HG03378 (cell line): ENCODE measurements at regions not wholly inside any gene's neighbourhood (a gene's known extent, or its start where the extent isn't known, plus 50 kb on each side); places are given as distances from the start of the nearest gene placed in this dataset.

Source experiments
- ATAC-seq: cut with Tn5 transposase; IDR thresholded peaks from one replicate; pipeline ENCODE4 v1.9.1; 2021; ENCODE audit warnings: mild to moderate bottlenecking, moderate library complexity; ENCODE audit not compliant: unreplicated experiment

DNA sequence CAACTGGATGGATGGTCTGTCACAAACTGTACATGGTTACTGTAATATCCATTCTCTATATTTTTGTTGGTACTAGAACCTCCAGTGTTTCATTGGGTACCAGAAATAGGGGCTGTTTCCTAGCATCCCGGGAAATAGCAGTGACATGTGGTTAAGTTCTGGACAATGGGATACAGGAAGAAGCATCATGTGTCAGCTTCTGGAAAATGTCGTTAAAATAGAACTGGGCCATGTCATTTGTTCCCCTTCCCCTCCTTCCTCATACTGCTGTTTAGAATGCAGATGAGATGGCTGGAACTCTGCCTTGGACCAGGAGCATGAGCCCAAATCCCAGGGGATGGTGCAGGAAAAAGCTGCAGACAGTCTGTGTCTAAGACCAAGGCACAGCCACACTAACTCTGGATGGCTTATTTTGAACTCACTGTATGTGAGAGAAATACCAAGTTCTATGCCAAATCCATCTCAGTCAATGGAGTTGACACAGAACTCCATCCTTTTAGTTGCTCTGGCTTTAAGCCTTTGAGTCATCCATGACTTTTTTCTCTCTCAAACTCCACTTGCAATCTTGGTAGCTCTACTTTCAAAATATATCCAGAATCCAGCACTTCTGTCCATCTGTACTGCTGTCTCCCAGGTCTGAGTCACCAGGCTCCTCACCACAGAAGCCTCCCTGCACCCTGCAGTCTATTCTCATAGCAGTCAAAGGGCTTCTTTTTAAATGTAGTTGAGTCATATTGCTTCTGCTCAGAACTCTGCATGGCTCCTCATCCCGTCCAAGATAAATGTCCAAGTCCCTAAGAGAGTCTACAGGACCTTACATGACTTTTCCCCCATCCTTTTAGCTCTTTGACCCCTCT lies 184.2 kb downstream of the NSG2 start:
- ATAC-seq, result no peak

DNA sequence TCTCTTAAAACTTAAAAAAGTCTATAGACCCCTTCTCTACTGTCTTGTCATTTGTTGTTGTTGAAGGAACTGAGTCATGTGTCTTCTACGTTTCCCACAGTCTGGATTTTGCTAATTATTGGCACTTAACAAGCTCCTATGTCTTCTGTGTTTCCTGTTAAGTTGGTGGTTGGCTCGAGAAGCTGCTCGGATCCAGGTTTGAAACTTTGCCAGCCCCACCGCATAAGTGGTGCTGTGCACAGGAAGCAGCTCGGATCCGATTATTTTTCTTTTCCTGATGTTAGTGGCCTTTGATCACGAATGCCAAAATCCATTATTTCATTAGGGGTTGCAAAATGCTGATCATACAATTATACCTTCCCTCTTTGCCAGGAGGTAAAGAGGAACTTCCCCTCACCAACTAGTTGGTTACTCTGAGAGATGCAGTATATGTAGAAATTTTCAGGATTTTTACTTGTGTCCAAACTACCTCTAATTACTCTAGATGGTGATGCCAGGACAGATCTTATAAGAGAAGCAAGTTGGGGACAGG lies 186.5 kb downstream of the NSG2 start:
- ATAC-seq, result no peak

- no peak for ATAC-seq
Measured at GRCh38 chr5:174234388-174234787, 188.9 kb downstream of the NSG2 start.

DNA sequence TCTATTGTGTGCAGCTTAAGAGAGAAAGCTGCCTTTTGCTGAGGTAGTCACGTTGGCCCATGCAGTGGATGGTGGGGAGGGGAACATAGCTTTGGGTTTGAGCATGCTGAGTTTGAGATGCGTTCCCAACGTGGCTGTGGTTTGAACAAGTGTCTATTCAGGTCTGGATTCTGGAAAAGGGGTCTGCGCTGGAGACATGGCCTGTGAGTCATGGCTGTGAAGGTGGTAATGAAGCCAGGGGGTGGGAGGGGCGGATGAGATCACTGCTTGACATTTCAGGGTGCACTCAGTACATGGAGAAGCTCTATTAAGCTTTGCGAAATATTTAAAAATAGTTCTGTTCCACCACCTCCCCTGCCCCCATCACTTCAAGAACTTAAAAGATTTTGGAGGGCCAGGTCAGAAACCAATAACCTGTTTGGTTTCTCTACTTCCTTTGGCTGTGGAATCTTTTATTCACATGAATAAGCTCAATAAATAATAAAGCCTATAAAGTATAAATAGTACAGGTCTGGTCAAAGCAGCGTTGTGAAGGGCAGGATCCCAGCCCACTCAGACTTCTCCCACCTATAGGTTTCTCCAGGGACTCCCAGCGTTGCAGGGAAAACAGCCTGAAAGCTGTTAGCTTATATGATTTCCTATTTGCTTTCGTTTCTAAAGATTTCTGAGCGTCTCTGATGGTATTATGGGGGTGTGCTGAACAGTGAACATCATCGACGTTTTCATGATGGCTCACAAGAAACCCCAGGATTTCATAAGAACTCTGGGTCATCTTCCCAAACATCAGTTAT lies 189.9 kb downstream of the NSG2 start:
- no peak for ATAC-seq

DNA sequence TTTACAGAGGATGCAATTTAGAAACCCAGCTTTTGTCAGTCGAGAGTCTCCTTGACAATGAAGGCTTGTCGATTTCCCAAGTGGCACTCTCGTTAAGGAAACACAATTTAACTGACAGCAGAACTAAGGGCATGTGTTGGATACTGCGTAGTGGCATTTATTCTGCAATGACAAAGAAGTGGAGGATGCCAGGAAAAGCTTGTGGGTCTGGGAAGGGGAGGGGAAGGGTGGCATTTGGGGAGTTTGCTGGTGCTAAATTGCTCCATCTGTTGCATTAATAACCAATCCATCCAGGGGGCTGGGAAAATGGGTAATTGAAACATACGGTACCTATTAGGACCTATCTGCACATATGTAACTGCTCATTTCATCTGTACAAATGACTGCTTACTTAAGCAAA lies 190.6 kb downstream of the NSG2 start:
- no peak for ATAC-seq

GRCh38 chr5:174239718-174240117 lies 194.2 kb downstream of the NSG2 start:
- ATAC-seq, result no peak

GRCh38 chr5:174242573-174242972 lies 197.1 kb downstream of the NSG2 start:
- ATAC-seq, result no peak

GRCh38 chr5:174243904-174244303 lies 198.4 kb downstream of the NSG2 start:
- no peak for ATAC-seq

- no peak for ATAC-seq
Measured at GRCh38 chr5:174245516-174246075, 200.1 kb downstream of the NSG2 start.

GRCh38 chr5:174246743-174247142 lies 201.2 kb downstream of the NSG2 start:
- no peak for ATAC-seq

GRCh38 chr5:174247301-174247700 lies 201.8 kb downstream of the NSG2 start:
- no peak for ATAC-seq

DNA sequence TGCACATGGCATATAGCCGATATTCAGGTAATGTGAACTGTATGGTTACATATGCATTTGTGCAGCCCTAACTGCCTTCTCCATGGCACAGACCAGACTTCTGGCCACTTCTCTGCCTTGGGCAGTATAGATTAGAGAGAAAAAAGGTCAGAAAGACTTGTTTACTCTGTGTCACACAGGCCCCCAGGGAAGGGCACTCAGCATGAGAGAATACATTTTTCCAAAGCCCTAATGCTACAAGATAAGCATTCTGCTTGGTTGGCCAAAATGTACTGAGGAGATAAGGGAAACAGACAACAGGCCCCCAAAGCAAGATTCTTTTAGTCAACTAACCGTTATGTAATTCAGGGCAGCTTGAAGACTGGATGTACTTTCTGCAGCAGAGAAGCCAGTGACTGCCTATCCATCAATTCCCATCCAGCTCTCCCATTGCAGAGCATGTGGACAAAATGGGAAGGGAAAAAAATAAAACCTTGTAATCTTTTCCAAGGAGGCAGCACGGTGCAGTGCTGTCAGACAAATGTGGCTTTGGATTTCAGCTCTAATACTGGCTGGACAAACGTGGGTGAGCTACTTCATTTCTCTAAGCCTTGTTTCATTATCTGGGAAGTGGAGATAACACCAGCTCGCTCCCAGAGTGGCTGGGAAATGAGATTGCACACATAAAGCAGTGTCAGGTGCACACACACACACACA lies 205.9 kb downstream of the NSG2 start:
- ATAC-seq, result no peak

- ATAC-seq, result no peak
Measured at GRCh38 chr5:174252121-174252520, 206.6 kb downstream of the NSG2 start.

- no peak for ATAC-seq
Measured at GRCh38 chr5:174259696-174260420, 214.4 kb downstream of the NSG2 start.

DNA sequence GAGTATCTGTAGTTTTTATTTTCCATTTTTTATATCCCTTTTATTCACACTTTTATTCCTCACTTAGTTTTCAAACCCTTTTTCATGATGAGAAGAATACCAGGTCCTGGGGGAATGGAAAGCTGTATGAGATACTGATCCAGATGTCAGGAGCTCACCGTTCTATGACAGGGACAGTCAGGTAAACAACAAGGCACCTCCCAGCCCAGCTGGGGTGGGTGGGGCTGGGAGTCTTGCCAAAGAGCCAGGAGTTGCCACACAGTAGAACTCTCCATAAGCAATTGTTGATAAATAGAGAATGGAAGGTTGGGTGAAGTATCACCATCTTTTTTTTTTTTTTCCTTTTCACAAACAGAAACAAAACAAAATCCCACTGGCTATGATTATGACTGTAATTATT lies 225.8 kb downstream of the NSG2 start:
- ATAC-seq, result no peak

DNA sequence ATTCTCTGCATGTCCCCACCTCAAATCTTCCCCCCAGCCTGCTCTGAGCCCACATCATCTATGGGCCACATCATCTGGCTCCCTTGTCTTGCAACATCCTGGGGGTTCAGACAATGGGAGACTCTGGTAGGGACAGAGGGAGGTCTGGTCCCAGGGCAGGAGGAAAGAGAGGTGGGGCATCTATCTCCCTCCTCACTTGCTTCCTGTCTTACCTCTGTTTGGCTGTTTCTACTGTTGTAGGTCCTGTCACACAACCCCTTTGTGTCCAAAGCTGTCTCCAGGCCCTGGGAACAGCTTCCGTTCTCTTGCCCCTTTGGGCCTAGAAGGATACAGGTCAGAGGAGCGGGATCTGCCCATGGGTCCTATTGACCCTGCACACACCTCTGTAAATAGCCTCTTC lies 227.2 kb downstream of the NSG2 start:
- ATAC-seq, result no peak

- ATAC-seq, result peak; percentile 92
Measured at GRCh38 chr5:174273325-174273724, 227.8 kb downstream of the NSG2 start.

GRCh38 chr5:174275959-174276358 lies 230.5 kb downstream of the NSG2 start:
- no peak for ATAC-seq

- no peak for ATAC-seq
Measured at GRCh38 chr5:174281089-174281760, 235.7 kb downstream of the NSG2 start.

DNA sequence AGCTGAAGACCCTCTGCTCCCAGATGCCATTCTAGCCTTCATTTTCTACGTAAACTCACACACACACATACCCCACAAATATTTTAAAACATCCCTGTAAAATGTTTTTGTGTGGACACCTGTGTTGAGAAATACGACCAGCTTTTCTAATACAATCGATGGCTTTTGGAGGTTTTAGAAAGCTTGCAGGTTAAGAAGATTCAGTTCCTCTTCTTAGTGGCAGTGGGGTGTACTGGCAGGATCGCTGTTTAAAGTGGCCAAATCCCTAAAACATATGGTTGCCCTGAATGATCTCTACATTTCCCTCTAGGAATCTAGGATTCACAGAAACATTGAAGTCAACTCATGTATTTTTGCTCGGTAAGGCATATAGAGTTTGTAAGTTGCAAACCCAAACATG lies 236.3 kb downstream of the NSG2 start:
- no peak for ATAC-seq
